AG04450 (cell line): ENCODE measurements at regions not wholly inside any gene's neighbourhood (a gene's known extent, or its start where the extent isn't known, plus 50 kb on each side); places are given as distances from the start of the nearest gene placed in this dataset. TPM values are rescaled to one million over a fixed set of nuclear protein-coding genes. Genes with fewer than 3 reads are reported as not detected.

Source experiments
- CTCF ChIA-PET: fragments of 300-600, 350-600 bp; formaldehyde crosslinking; extraction: SDS; loops from one replicate; lab custom pipeline; 2022; ENCODE audit warnings: antibody characterized with exemption, inconsistent platforms; lab: Charles Lee
- POLR2A ChIA-PET: fragments of 350-600 bp; formaldehyde crosslinking; extraction: SDS; loops from one replicate; lab custom pipeline; 2021; ENCODE audit warnings: antibody characterized with exemption, inconsistent platforms; lab: Yijun Ruan, JAX
- DNase-seq: peaks from one replicate; pipeline ENCODE4 v3.0.0-alpha.2; 2011; ENCODE audit warnings: low read depth, low spot score
- H3K27ac ChIP-seq: one replicate; pipeline ENCODE4 v1.5.1; 2012; ENCODE audit warnings: low read depth, low read length, control low read depth
- H3K27me3 ChIP-seq: one replicate; pipeline ENCODE4 v1.6.0; 2012; ENCODE audit warnings: low read length; ENCODE audit not compliant: control insufficient read depth, insufficient read depth
- H3K4me3 ChIP-seq: 2 replicates; pipeline ENCODE4 v1.5.1; 2011; ENCODE audit warnings: mild to moderate bottlenecking, low read depth, low read length, control low read depth
- H3K9me3 ChIP-seq: 2 replicates; pipeline ENCODE4 v1.5.1; 2012; ENCODE audit warnings: low read length; ENCODE audit not compliant: control insufficient read depth, insufficient read depth
- CTCF ChIP-seq: IDR thresholded peaks from 2 replicates; pipeline ENCODE4 v1.5.1; 2011; ENCODE audit warnings: low read depth, low read length, control low read depth, inconsistent platforms
- small RNA-seq: library from RNA; depleted of rRNA; stranded (forward); fragments of <200 nt; gene quantifications from one replicate; pipeline ENCODE3, GENCODE V24; 2012; ENCODE audit warnings: low read depth; ENCODE audit not compliant: insufficient read length

GRCh38 chr11:43614214-43614613 lies 66.3 kb upstream of the HSD17B12 start:
- TF ChIP-seq CTCF: no peak
- POLR2A ChIA-PET: no interaction called here

GRCh38 chr11:43619863-43620505 lies 60.6 kb upstream of the HSD17B12 start:
- no peak for DNase-seq
- Histone ChIP-seq H3K9me3 (no peaks in the 10 kb centered on the region), H3K27me3 (no peaks in the 10 kb centered on the region), H3K27ac (no peak overlapping the region), H3K4me3 (no peak overlapping the region)
- TF ChIP-seq CTCF: no peak
- POLR2A ChIA-PET: no interaction called here
- CTCF ChIA-PET: no interaction called here

More at GRCh38 chr11:43614214-43614613, 66.3 kb upstream of the HSD17B12 start:
- Histone ChIP-seq H3K27ac (no peak overlapping the region), H3K27me3 (no peaks in the 10 kb centered on the region), H3K4me3 (no peak overlapping the region), H3K9me3 (no peaks in the 10 kb centered on the region)
- CTCF ChIA-PET: no interaction called here
- DNase-seq: no peak

- Histone ChIP-seq H3K4me3 (no peak overlapping the region), H3K27me3 (no peaks in the 10 kb centered on the region), H3K27ac (no peak overlapping the region), H3K9me3 (no peaks in the 10 kb centered on the region)
- CTCF ChIA-PET: interaction anchor here (1.0 kb wide), 1 partner anchor 225 kb away, joined by 3 read pairs; no protein-coding TSS in a partner anchor
- TF ChIP-seq CTCF: no peak
- POLR2A ChIA-PET: no interaction called here
- DNase-seq: no peak
Measured at GRCh38 chr11:43626798-43627197, 53.7 kb upstream of the HSD17B12 start.

Small RNA genes lying in the stretch of these regions (small RNA-seq; reads per million reads assigned to genes)
- gene MIR129-2 (not detected), gene MIR670 (not detected)
